Panc1 (cell line): ENCODE measurements at regions not wholly inside any gene's neighbourhood (a gene's known extent, or its start where the extent isn't known, plus 50 kb on each side); places are given as distances from the start of the nearest gene placed in this dataset.

ENCODE experiments used
- CTCF ChIP-seq: fragments of 450-650 bp; IDR thresholded peaks from 2 replicates; pipeline ENCODE4 v1.5.1; 2017; ENCODE audit warnings: mild to moderate bottlenecking
- POLR2AphosphoS5 ChIP-seq: IDR thresholded peaks from 2 replicates; pipeline ENCODE4 v1.6.1; 2012; ENCODE audit warnings: mild to moderate bottlenecking, low read depth, low read length, moderate library complexity
- REST ChIP-seq, 2 experiments: IDR thresholded peaks; 2 replicates each; pipeline ENCODE4 v1.6.1; 2011 to 2012; ENCODE audit warnings: low read depth in 2 of 2, control low read depth in 1 of 2, low read length in 1 of 2, mild to moderate bottlenecking in 1 of 2, moderate library complexity in 1 of 2; ENCODE audit not compliant: insufficient read depth in 1 of 2
- SIN3A ChIP-seq: IDR thresholded peaks from 2 replicates; pipeline ENCODE4 v1.6.1; 2012; ENCODE audit warnings: low read depth, mild to moderate bottlenecking, low read length, moderate library complexity, borderline replicate concordance; ENCODE audit not compliant: insufficient read depth
- TCF7L2 ChIP-seq: IDR thresholded peaks from 2 replicates; pipeline ENCODE4 v1.6.1; 2011; ENCODE audit warnings: mild to moderate bottlenecking, low read depth, low read length, inconsistent platforms

GRCh38 chr14:66432334-66432733 lies 53.8 kb upstream of the CCDC196 start:
- no peak for TF ChIP-seq SIN3A
- TF ChIP-seq POLR2AphosphoS5, result no peak
- no peak for TF ChIP-seq CTCF
- TF ChIP-seq TCF7L2, result no peak
- TF ChIP-seq REST (IDR thresholded peaks at IDR 0.05; ENCODE audit: insufficient read depth in 1 of 2, low read depth in 2 of 2, low read length in 1 of 2), result no peak
